ENCODE measurements at regions not wholly inside any gene's neighbourhood (a gene's known extent, or its start where the extent isn't known, plus 50 kb on each side); places are given as distances from the start of the nearest gene placed in this dataset.

GRCh38 chr3:5057857-5058324 lies 64.2 kb upstream of the ARL8B start:
- peaks cover 20% of the 10 kb centered on the region for H3K4me1 Mint-ChIP-seq (ENCODE audit: unreplicated experiment)

GRCh38 chr3:5058471-5058951 lies 63.6 kb upstream of the ARL8B start:
- no peaks in the 10 kb centered on the region for H3K27me3 Mint-ChIP-seq
- TF ChIP-seq CTCF (conservative IDR thresholded peaks at IDR 0.05), result no peak
- peaks cover 14% of the 10 kb centered on the region for H3K4me1 Mint-ChIP-seq (ENCODE audit: unreplicated experiment)
- no peaks in the 10 kb centered on the region for H3K9me3 Mint-ChIP-seq
- DNase-seq (ENCODE audit: extremely low spot score, unreplicated experiment), result no peak
- no peak overlapping the region for H3K4me3 Mint-ChIP-seq
- H3K27ac Mint-ChIP-seq, result no peak overlapping the region
- H3K36me3 Mint-ChIP-seq, result no peaks in the 10 kb centered on the region

More at GRCh38 chr3:5057857-5058324, 64.2 kb upstream of the ARL8B start:
- DNase-seq (ENCODE audit: extremely low spot score, unreplicated experiment), result no peak
- H3K36me3 Mint-ChIP-seq, result no peaks in the 10 kb centered on the region
- no peak overlapping the region for H3K4me3 Mint-ChIP-seq
- H3K27me3 Mint-ChIP-seq, result no peaks in the 10 kb centered on the region
- peak; percentile 81 for TF ChIP-seq CTCF (conservative IDR thresholded peaks at IDR 0.05)
- H3K9me3 Mint-ChIP-seq, result no peaks in the 10 kb centered on the region
- H3K27ac Mint-ChIP-seq, result no peak overlapping the region

- H3K27me3 Mint-ChIP-seq, result no peaks in the 10 kb centered on the region
- no peak overlapping the region for H3K4me3 Mint-ChIP-seq
Observed at GRCh38 chr3:5059782-5060181, 62.3 kb upstream of the ARL8B start.

GRCh38 chr3:5061218-5061569 lies 60.9 kb upstream of the ARL8B start:
- DNase-seq (ENCODE audit: extremely low spot score, unreplicated experiment), result no peak
- Mint-ChIP-seq H3K9me3 (no peaks in the 10 kb centered on the region), H3K4me3 (no peak overlapping the region), H3K27me3 (no peaks in the 10 kb centered on the region), H3K4me1 (ENCODE audit: unreplicated experiment) (peaks cover 14% of the 10 kb centered on the region), H3K27ac (no peak overlapping the region), H3K36me3 (no peaks in the 10 kb centered on the region)
- TF ChIP-seq CTCF (conservative IDR thresholded peaks at IDR 0.05), result no peak

More at GRCh38 chr3:5059782-5060181, 62.3 kb upstream of the ARL8B start:
- no peak for TF ChIP-seq CTCF (conservative IDR thresholded peaks at IDR 0.05)
- Mint-ChIP-seq H3K9me3 (no peaks in the 10 kb centered on the region), H3K4me1 (ENCODE audit: unreplicated experiment) (peaks cover 14% of the 10 kb centered on the region), H3K36me3 (no peaks in the 10 kb centered on the region), H3K27ac (no peak overlapping the region)
- DNase-seq (ENCODE audit: extremely low spot score, unreplicated experiment), result no peak

- Mint-ChIP-seq H3K27ac (no peak overlapping the region), H3K27me3 (no peaks in the 10 kb centered on the region), H3K9me3 (no peaks in the 10 kb centered on the region), H3K4me3 (no peak overlapping the region), H3K36me3 (no peaks in the 10 kb centered on the region), H3K4me1 (ENCODE audit: unreplicated experiment) (peaks cover 6% of the 10 kb centered on the region)
- DNase-seq (ENCODE audit: extremely low spot score, unreplicated experiment), result no peak
- no peak for TF ChIP-seq CTCF (conservative IDR thresholded peaks at IDR 0.05)
Observed at GRCh38 chr3:5063724-5064123, 58.4 kb upstream of the ARL8B start.

All from type B pancreatic cell (in vitro differentiated cells).